Cardiac fibroblast (primary cell): ENCODE measurements at regions not wholly inside any gene's neighbourhood (a gene's known extent, or its start where the extent isn't known, plus 50 kb on each side); places are given as distances from the start of the nearest gene placed in this dataset.
"Not testable (repeated sequence)": the region's sequence is repeated elsewhere in the genome, so short reads cannot be mapped to it uniquely, and the experiment has no call there.

Experiments used
- DNase-seq, 2 donors: peaks; one replicate each; pipeline versions ENCODE4 v3.0.0 to v3.0.0-alpha.2; 2010; ENCODE audit warnings: low read depth in 2 of 2
- H3K4me3 ChIP-seq, 2 donors: replicated peaks in 1 of 2; 1 replicate in 1 of 2; 2 replicates in 1 of 2; pipeline ENCODE4 v1.5.1; 2011; ENCODE audit warnings: low read depth in 2 of 2, low read length in 2 of 2, mild to moderate bottlenecking in 2 of 2, moderate library complexity in 1 of 2
- TF ChIP-seq, protein P1 (sequence below): IDR thresholded peaks from one replicate; pipeline ENCODE4 v1.5.1; 2011; ENCODE audit warnings: low read depth, mild to moderate bottlenecking, low read length, inconsistent platforms

- TF ChIP-seq, protein P1, sequence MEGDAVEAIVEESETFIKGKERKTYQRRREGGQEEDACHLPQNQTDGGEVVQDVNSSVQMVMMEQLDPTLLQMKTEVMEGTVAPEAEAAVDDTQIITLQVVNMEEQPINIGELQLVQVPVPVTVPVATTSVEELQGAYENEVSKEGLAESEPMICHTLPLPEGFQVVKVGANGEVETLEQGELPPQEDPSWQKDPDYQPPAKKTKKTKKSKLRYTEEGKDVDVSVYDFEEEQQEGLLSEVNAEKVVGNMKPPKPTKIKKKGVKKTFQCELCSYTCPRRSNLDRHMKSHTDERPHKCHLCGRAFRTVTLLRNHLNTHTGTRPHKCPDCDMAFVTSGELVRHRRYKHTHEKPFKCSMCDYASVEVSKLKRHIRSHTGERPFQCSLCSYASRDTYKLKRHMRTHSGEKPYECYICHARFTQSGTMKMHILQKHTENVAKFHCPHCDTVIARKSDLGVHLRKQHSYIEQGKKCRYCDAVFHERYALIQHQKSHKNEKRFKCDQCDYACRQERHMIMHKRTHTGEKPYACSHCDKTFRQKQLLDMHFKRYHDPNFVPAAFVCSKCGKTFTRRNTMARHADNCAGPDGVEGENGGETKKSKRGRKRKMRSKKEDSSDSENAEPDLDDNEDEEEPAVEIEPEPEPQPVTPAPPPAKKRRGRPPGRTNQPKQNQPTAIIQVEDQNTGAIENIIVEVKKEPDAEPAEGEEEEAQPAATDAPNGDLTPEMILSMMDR: no peak
- no peak for DNase-seq
- no peak overlapping the region for H3K4me3 ChIP-seq
These were observed 245.0 kb upstream of the B3GAT1 start for GRCh38 chr11:134656861-134657540.

DNA sequence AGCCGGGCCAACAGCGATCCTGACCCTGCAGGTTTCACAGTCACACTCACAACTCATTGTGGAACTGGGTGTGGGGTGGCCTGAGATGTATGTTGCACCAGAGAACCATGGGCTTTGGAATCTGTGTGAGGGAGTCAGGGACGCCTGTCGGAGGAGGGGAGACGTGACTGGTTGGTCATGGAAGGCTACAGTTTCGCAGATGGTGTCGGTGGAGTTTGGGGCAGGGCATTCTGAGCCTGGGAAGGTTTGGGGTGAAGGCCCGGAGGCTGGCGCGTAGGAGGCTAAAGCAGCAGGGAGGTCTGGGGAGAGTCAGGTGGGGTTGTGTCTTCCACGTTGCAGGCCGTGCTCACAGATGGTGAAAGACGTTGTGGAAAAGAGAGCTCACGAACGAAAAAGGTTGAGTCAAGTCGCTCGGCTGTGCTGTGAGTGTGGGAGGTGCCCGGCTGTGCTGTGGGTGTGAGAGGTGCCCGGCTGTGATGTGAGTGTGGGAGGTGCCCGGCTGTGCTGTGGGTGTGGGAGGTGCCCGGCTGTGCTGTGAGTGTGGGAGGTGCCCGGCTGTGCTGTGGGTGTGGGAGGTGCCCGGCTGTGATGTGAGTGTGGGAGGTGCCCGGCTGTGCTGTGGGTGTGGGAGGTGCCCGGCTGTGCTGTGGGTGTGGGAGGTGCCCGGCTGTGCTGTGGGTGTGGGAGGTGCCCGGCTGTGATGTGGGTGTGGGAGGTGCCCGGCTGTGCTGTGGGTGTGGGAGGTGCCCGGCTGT, 244.2 kb upstream of the B3GAT1 start:
- H3K4me3 ChIP-seq, DNase-seq: not testable (repeated sequence)

GRCh38 chr11:134655189-134655989, 243.3 kb upstream of the B3GAT1 start:
- H3K4me3 ChIP-seq: no peak overlapping the region
- no peak for DNase-seq
- TF ChIP-seq, protein P1: no peak

DNA sequence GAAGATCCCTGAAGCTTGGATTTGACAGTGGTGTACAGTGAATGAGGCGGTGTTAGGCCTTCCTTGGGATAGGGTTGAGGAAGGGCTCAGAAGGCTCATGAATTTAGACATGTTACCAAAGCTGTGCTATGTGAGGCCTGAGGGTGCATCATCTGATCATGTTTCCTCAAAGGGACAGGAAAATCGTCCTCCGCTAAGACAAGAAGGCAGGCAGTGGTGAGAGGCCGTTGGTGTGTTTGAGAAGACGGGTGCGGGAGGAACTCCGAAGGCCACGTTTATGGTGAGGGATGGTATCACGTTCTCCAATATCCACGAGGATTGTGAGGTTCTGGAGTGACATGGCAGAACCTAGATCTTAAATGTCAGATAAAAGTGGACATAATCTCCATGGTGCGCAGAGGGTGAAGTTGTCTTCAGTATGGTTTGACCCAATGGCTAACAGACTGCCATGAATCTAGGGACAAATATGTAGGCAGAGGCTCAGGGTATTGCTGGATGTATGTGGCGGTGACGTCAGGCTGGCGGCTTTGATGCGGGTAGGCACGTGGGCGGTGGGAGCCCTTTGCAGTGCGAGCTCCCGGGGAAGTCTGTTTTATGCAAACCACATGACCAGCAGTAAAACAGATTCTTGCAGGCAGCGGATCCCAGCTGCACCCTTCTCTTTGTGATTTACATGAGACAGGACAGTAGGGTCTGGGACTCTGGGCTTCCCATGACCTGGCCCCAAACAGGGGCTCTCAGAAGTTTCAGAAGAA, 242.3 kb upstream of the B3GAT1 start:
- DNase-seq: no peak
- no peak overlapping the region for H3K4me3 ChIP-seq
- TF ChIP-seq, protein P1: no peak

- H3K4me3 ChIP-seq: no peak overlapping the region
- TF ChIP-seq, protein P1: no peak
- DNase-seq: no peak
These were observed 240.7 kb upstream of the B3GAT1 start for GRCh38 chr11:134652586-134653255.

DNA sequence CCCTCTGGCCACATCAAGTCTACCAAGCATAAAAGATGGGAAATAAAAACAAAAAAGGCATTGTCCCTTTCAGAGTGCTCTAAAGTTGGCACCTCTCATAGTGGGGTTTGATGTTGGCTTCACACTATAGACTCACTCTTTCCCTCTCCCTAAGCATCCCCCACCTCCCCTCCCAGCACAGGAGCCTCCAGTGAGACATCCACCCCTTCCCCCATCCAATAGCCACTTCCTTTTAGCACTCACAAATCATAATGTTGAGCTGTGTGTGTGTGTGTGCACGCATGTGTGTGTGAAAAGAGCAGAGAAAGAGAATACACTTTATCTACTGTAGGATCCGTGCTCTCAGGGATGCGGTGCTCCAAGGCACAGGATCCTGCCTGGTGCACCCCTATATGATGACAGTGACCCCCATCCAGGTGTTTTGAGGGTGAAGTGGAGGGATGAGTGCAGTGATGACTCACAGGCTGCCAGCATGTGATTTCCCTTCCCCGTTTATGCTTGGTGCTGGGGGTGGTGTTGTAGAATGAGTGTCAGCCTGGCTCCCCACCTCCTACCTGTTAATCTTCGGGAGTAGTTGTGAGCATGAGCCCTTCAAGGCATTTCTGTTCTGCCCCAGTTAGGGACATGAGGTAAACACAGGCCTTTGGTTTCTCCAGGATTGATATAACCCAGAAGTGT, 235.2 kb upstream of the B3GAT1 start:
- H3K4me3 ChIP-seq: no peak overlapping the region
- no peak for DNase-seq
- TF ChIP-seq, protein P1: no peak
